Muscle of arm (tissue), 1 donor: ENCODE measurements at regions not wholly inside any gene's neighbourhood (a gene's known extent, or its start where the extent isn't known, plus 50 kb on each side); places are given as distances from the start of the nearest gene placed in this dataset.
"Not testable (repeated sequence)": the region's sequence is repeated elsewhere in the genome, so short reads cannot be mapped to it uniquely, and the experiment has no call there.

ENCODE experiments used
- DNase-seq: peaks from one replicate; pipeline ENCODE4 v3.0.0-alpha.2; 2013

GRCh38 chr16:88185976-88186888, 196.5 kb upstream of the ZNF469 start:
- peak; percentile 68 for DNase-seq

GRCh38 chr16:88186889-88187870, 195.6 kb upstream of the ZNF469 start:
- not testable (repeated sequence) for DNase-seq

- DNase-seq: not testable (repeated sequence)
Measured at GRCh38 chr16:88188171-88188895, 194.4 kb upstream of the ZNF469 start.

DNA sequence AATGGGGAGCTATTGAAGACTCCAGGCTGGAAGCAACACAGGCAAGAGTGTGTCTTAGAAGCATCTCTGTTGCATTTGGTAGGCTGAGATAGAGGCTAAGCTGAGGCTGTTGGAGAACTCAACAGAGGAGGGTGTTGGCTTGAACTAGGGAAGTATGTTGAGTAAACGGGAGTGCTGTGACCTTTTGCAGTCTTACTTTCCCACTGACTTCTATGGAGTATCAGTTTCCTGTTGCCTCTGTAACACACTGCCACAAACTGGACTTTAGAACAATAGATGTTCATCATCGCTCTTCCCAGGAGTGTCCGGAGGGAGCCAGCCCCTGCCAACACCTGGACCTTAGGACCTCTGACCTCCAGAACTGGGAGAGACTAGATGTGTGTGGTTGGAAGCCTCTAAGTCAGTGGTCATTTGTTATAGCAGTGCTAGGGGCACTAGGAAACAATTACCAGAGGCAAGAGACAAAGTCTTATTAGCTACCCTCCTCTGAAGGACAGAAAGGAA, 192.1 kb upstream of the ZNF469 start:
- DNase-seq: not testable (repeated sequence)

GRCh38 chr16:88191168-88191567, 191.6 kb upstream of the ZNF469 start:
- DNase-seq: not testable (repeated sequence)

GRCh38 chr16:88192601-88193000, 190.2 kb upstream of the ZNF469 start:
- DNase-seq: no peak

DNA sequence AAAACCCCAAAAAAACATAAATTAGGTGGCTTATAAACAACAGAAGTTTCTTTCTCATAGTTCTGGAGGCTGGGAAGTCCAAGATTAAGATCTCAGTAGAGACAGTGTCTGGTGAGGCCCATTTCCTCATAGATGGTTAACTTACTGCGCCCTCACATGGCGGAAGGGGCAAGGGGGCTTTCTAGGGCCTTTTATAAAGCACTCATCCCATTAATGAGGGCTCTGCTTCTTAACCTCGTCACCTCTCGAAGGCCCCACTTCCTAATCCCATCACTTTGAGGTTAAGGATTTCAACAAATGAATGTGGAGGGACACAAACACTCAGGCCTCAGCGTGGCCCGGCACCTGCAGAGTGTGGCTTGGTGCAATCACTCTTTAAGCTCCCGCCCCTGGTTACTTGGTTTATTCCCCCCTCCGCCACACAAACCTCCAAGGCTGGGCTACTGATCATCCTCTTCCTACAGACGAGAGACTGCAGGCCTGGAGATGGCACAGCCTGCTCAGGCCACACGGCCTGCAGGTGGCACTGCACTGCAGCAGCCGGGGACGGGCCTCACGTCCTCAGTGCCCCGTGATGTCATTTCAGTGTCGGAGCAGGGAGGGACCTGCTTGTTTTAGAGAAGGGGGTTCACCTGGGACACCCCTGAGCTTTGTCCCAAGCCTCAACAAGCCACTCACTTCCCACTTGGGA, 188.9 kb upstream of the ZNF469 start:
- DNase-seq: peak; percentile 63

GRCh38 chr16:88194397-88195268, 188.1 kb upstream of the ZNF469 start:
- peak; percentile 54 for DNase-seq

- no peak for DNase-seq
Measured at GRCh38 chr16:88195269-88195705, 187.5 kb upstream of the ZNF469 start.

DNA sequence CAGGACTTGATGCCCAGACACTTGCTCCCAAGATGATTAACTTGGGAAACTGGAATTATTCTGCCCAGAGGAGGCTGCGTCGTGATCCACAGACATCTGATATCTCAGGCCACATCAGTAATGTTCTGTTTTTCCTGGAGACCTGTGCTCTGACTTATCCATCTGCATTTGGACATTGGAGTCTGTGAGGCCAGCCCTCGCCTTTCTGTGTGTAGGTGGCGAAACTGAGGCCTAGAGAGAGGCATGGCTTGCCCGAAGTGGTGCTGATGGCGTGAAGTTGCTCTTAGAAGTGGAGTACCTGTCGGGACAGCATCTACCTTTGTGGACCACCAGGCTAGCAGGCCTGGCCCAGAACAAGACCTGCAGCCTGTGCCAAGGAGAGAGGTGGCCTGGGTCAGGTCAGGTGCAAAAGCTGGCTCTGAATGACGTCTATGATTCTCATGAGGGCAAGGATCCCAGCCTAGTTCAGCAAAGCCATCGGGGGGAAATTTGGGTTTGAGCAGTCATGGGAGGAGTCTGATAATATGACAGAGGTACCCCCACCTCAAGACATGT, 186.8 kb upstream of the ZNF469 start:
- DNase-seq: no peak

DNA sequence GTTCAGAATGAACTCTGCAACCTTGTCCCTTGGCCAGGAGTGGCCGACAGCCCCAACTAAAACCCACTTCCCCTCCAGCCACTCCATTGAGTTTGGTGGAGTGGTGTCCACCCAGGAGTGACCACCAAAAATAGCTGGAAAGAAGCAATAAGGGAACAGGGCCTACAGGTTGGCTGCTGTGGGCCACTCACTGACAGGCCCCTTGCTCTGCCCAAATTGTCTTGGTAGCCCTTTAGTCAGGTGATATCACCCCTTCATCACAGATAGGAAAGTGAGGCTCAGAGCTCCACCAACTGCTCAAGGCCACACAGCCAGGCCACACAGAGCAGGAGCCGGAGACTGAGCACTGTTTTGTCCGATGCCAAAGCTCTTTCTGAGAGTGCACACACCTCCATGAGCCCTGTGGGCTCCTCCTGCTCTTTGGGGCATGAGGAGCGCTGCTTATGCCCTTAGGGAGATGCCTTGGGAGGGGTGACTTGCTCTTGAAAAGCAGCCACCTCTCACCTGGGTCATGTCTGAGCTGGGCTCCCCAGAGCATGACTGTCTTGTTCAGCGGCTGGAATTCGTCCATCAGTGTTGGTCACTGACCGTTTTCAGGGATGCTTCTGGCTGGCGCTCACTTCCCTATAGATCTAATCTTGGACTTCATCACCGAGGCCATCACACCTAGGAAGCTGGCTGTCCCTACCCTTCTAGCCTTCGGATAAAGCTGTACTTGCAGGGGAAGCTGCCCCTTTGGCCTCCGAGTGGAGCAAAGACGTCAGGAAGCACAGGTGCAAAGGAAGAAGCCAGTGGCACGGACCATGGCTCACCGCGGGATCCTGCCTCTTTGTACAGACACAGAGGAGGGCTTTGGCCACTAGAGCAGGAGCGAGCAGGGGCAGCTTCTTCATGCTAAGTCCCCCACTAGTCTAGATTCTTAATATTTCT, 186.0 kb upstream of the ZNF469 start:
- DNase-seq: no peak

GRCh38 chr16:88197481-88198456, 185.0 kb upstream of the ZNF469 start:
- DNase-seq: no peak

DNA sequence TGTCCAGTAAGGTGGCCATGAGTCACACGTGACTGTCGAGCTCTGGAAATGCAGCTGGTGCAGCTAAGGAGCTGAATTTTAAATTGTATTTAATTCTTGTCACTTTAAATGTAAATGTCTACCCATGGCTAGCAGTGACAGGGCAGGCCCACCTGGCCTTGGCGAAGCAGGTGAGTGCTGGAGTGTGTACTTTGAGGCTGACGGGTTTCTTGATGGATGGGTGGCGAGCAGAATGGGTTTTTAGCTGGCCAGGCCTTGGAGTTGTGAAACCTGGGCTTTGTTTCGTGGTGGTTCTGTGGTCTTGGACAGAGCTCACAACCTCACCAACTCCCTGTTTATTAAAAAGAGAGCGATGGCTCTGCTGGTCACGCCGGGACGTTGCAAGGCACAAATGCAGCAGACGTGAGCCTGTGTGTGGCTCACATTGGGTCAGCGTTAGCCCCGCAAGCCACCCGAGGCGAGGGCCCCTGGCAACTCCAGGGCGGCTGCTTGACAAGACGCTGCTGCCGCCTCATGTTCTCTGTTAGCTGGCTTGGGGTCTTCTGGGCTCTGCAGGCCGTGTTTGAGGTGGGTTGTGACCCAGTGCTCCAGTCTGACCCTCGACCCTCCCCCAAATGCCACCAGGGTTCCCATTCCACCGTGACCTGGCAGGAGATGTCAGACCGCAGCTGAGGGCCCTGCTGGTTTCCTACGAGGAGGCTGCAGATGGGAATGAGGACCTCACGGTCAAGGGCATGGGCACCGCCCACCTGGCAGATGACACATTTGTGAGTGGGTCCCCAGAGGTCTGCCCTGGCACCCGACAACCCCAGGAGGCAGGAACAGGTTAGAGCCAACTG, 184.1 kb upstream of the ZNF469 start:
- not testable (repeated sequence) for DNase-seq

DNA sequence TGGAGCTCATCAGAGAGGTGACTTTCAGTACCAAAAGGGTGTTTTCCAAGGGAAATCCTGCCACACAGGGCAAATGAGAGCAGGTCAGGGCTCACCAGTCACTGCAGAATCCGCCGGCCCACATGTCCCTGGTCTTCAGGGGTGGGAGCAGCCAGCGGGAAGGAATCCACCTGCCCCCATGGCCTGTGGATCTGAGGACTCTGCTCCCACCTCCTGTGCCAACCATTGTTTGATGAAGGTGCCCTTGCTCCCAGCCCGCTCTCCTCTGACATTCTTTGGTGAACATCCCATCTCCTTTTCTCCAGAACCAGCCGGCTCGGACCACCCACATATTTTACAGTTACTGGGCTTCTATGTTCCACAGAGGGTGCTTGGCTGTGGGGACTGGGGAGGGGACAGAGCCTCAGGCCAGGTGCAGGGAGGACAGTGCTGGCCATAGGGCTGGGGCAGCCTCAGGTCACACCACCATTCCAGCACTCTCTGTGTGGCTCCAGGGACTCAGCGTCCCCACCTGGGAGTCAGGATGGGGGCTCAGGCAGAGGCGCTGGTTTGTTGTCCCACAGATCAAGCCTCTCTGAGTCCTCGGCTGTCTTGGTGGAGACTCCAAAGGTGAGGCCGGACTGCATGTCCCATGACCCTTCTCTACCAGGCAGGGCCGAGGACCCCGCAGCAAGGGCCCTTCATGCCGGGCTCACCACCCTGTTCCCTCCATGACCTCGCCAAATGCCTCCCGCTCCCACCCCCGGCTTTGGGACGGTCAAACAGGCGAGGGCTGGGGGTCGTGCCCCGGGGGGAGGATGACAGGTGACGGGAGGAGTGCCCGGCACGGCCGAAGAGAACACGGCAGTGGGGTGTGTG, 183.2 kb upstream of the ZNF469 start:
- DNase-seq: not testable (repeated sequence)
